ENCODE measurements at regions not wholly inside any gene's neighbourhood (a gene's known extent, or its start where the extent isn't known, plus 50 kb on each side); places are given as distances from the start of the nearest gene placed in this dataset.

- H3K4me1 ChIP-seq (ENCODE audit: insufficient read depth, low read length, poor library complexity, severe bottlenecking) = no peaks in the 10 kb centered on the region
- no peaks in the 10 kb centered on the region for H3K36me3 ChIP-seq (ENCODE audit: insufficient read depth, low read length)
- no peaks in the 10 kb centered on the region for H3K79me2 ChIP-seq (ENCODE audit: insufficient read depth, low read length)
- no peaks in the 10 kb centered on the region for H3F3A ChIP-seq (ENCODE audit: low read depth)
- H3K4me3 ChIP-seq (ENCODE audit: low read length, poor library complexity, severe bottlenecking) = no peak overlapping the region
- H3K9me3 ChIP-seq (ENCODE audit: insufficient read depth, low read depth, low read length) = no peaks in the 10 kb centered on the region
- no peak overlapping the region for H2AFZ ChIP-seq (ENCODE audit: low read length)
- no peaks in the 10 kb centered on the region for H3K27me3 ChIP-seq (ENCODE audit: insufficient read depth, low read length, poor library complexity, severe bottlenecking)
- H3K4me2 ChIP-seq (ENCODE audit: low read depth, low read length, poor library complexity, severe bottlenecking) = no peak overlapping the region
- TF ChIP-seq EZH2phosphoT487 (IDR thresholded peaks at IDR 0.05; ENCODE audit: borderline replicate concordance) = no peak
- no peak for TF ChIP-seq CTCF (conservative IDR thresholded peaks at IDR 0.05; ENCODE audit: low read length)
- H3K9ac ChIP-seq (ENCODE audit: low read depth, low read length, poor library complexity, severe bottlenecking) = no peak overlapping the region
- no peaks in the 10 kb centered on the region for H4K20me1 ChIP-seq (ENCODE audit: insufficient read depth, low read length, poor library complexity, severe bottlenecking)
- H3K9me2 ChIP-seq (replicated peaks; ENCODE audit: low read depth, low read length) = no peaks in the 10 kb centered on the region
Measured at GRCh38 chr11:69953356-69953755, 124.8 kb upstream of the ANO1 start.

GRCh38 chr11:69954756-69955155 lies 123.4 kb upstream of the ANO1 start:
- Histone ChIP-seq H2AFZ (ENCODE audit: low read length) (no peak overlapping the region), H3K4me1 (ENCODE audit: insufficient read depth, low read length, poor library complexity, severe bottlenecking) (no peaks in the 10 kb centered on the region), H3K4me2 (ENCODE audit: low read depth, low read length, poor library complexity, severe bottlenecking) (no peak overlapping the region), H3K9me3 (ENCODE audit: insufficient read depth, low read depth, low read length) (no peaks in the 10 kb centered on the region), H3K9ac (ENCODE audit: low read depth, low read length, poor library complexity, severe bottlenecking) (no peak overlapping the region), H3K9me2 (replicated peaks; ENCODE audit: low read depth, low read length) (no peaks in the 10 kb centered on the region), H3F3A (ENCODE audit: low read depth) (no peaks in the 10 kb centered on the region), H3K79me2 (ENCODE audit: insufficient read depth, low read length) (no peaks in the 10 kb centered on the region), H3K36me3 (ENCODE audit: insufficient read depth, low read length) (no peaks in the 10 kb centered on the region), H3K27me3 (ENCODE audit: insufficient read depth, low read length, poor library complexity, severe bottlenecking) (no peaks in the 10 kb centered on the region), H3K4me3 (ENCODE audit: low read length, poor library complexity, severe bottlenecking) (no peak overlapping the region), H4K20me1 (ENCODE audit: insufficient read depth, low read length, poor library complexity, severe bottlenecking) (no peaks in the 10 kb centered on the region)
- TF ChIP-seq CTCF (conservative IDR thresholded peaks at IDR 0.05; ENCODE audit: low read length) (no peak), EZH2phosphoT487 (IDR thresholded peaks at IDR 0.05; ENCODE audit: borderline replicate concordance) (no peak)

- H3K4me2 ChIP-seq (ENCODE audit: low read depth, low read length, poor library complexity, severe bottlenecking) = no peak overlapping the region
- no peaks in the 10 kb centered on the region for H3K4me1 ChIP-seq (ENCODE audit: insufficient read depth, low read length, poor library complexity, severe bottlenecking)
- H3K9ac ChIP-seq (ENCODE audit: low read depth, low read length, poor library complexity, severe bottlenecking) = no peak overlapping the region
- no peaks in the 10 kb centered on the region for H3K9me3 ChIP-seq (ENCODE audit: insufficient read depth, low read depth, low read length)
- TF ChIP-seq EZH2phosphoT487 (IDR thresholded peaks at IDR 0.05; ENCODE audit: borderline replicate concordance) = no peak
- no peak for TF ChIP-seq CTCF (conservative IDR thresholded peaks at IDR 0.05; ENCODE audit: low read length)
- no peak overlapping the region for H3K4me3 ChIP-seq (ENCODE audit: low read length, poor library complexity, severe bottlenecking)
- no peak overlapping the region for H2AFZ ChIP-seq (ENCODE audit: low read length)
- H4K20me1 ChIP-seq (ENCODE audit: insufficient read depth, low read length, poor library complexity, severe bottlenecking) = no peaks in the 10 kb centered on the region
- H3K79me2 ChIP-seq (ENCODE audit: insufficient read depth, low read length) = no peaks in the 10 kb centered on the region
- H3K9me2 ChIP-seq (replicated peaks; ENCODE audit: low read depth, low read length) = no peaks in the 10 kb centered on the region
- no peaks in the 10 kb centered on the region for H3K27me3 ChIP-seq (ENCODE audit: insufficient read depth, low read length, poor library complexity, severe bottlenecking)
- no peaks in the 10 kb centered on the region for H3F3A ChIP-seq (ENCODE audit: low read depth)
- no peaks in the 10 kb centered on the region for H3K36me3 ChIP-seq (ENCODE audit: insufficient read depth, low read length)
Measured at GRCh38 chr11:69956669-69957190, 121.4 kb upstream of the ANO1 start.
